ENCODE measurements at regions not wholly inside any gene's neighbourhood (a gene's known extent, or its start where the extent isn't known, plus 50 kb on each side); places are given as distances from the start of the nearest gene placed in this dataset.
"Not testable (repeated sequence)": the region's sequence is repeated elsewhere in the genome, so short reads cannot be mapped to it uniquely, and the experiment has no call there.

DNA sequence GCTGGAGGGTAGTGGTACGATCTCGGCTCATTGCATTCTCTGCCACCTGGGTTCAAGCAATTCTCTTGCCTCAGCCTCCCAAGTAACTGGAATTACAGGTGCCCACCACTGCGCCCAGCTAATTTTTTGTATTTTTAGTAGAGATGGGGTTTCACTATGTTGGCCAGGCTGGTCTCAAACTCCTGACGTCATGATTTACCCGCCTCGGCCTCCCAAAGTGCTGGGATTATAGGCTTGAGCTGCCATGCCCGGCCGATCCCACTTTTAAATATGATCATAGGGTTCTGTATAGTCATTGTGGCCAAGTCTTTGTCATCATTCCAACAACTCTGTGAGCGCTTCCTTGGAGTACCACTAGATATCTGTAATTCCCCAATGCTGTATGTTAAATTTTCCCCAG, 698.2 kb downstream of the EFNB2 start:
- not testable (repeated sequence) for H3K4me3 Mint-ChIP-seq, H3K9me3 Mint-ChIP-seq, H3K36me3 Mint-ChIP-seq, H3K27ac Mint-ChIP-seq, ATAC-seq, H3K4me1 Mint-ChIP-seq, H3K27me3 Mint-ChIP-seq

DNA sequence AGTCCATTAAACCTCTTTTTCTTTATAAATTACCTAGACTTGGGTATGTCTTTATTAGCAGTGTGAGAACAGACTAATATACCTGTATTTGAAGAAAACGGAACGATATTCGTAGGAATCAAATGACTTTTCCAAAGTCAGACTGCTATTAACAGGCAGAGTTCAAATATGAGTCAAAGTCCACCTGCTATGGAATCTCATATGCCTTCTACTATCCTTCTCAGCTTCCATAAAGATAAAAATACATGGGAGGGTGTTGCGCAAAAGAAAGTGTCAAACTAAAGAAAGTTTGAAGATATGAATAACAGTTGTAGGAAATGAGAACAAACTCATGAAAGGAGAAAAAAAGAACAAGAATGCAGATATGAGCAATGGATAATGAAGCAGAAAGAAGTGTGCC, 704.6 kb downstream of the EFNB2 start:
- no peak overlapping the region for H3K27ac Mint-ChIP-seq
- H3K36me3 Mint-ChIP-seq: no peaks in the 10 kb centered on the region
- H3K9me3 Mint-ChIP-seq: peaks cover 4% of the 10 kb centered on the region
- no peak overlapping the region for H3K4me3 Mint-ChIP-seq
- ATAC-seq: no peak
- H3K4me1 Mint-ChIP-seq: no peaks in the 10 kb centered on the region
- H3K27me3 Mint-ChIP-seq: no peaks in the 10 kb centered on the region

DNA sequence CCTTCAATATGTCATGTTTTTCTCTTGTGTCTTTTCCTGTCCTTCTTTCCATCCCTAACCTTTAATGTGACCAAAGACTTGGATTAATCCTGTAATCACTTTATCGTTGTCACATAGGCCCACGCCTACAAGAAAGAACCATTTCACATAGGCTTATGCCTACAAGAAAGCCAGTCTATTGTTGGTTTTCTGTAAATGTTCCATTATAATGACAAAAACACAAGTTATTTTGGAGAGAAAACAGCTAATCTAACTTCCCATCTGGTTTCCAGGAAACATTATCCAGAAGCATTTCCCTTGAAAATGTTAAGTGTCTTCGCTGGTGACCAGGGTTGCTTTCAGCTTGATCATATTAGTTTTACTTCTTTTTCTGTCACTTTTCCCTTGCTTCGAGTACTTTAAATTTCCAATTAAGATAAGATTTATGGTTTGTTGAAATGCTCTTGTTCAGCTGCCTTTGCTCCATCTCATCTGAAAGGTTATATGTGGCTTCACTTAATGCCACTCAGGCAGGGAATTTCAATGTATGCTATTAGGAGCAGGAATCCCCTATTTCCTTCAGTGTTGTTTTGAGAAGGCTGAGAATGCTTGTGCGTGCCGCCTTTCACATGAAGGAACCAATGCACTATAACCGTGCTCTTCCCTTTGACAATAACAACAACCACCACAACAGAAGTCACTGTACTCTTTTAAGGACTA, 708.2 kb downstream of the EFNB2 start:
- Mint-ChIP-seq H3K4me3 (no peak overlapping the region), H3K4me1 (no peaks in the 10 kb centered on the region), H3K36me3 (no peaks in the 10 kb centered on the region), H3K27ac (no peak overlapping the region), H3K9me3 (peaks cover 4% of the 10 kb centered on the region), H3K27me3 (no peaks in the 10 kb centered on the region)
- ATAC-seq: no peak

GRCh38 chr13:105825071-105825470, 710.4 kb downstream of the EFNB2 start:
- H3K27me3 Mint-ChIP-seq: no peaks in the 10 kb centered on the region
- H3K4me3 Mint-ChIP-seq: no peak overlapping the region
- peaks cover 4% of the 10 kb centered on the region for H3K9me3 Mint-ChIP-seq
- no peak for ATAC-seq
- no peaks in the 10 kb centered on the region for H3K36me3 Mint-ChIP-seq
- no peak overlapping the region for H3K27ac Mint-ChIP-seq
- no peaks in the 10 kb centered on the region for H3K4me1 Mint-ChIP-seq

DNA sequence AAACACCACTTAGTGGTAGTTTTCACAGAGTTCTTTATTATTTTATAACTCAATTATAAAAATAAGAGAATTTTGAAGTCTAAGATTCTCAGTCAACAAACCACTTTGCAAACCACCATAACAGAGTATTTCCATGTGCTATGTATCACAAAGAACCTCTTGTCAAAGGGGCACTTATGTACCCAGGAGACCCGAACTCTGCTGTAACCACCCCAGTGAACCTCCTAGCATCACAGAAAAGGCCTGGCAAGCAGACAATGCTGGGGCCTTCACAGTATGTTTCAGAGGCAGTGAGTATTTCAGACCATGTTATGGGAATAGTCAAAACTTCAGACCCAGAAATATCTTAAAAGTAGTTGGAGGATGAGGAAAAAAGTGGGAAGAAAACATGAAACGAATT, 714.1 kb downstream of the EFNB2 start:
- no peak overlapping the region for H3K27ac Mint-ChIP-seq
- H3K27me3 Mint-ChIP-seq: no peaks in the 10 kb centered on the region
- no peaks in the 10 kb centered on the region for H3K9me3 Mint-ChIP-seq
- no peak for ATAC-seq
- H3K4me3 Mint-ChIP-seq: no peak overlapping the region
- H3K36me3 Mint-ChIP-seq: no peaks in the 10 kb centered on the region
- H3K4me1 Mint-ChIP-seq: no peaks in the 10 kb centered on the region

DNA sequence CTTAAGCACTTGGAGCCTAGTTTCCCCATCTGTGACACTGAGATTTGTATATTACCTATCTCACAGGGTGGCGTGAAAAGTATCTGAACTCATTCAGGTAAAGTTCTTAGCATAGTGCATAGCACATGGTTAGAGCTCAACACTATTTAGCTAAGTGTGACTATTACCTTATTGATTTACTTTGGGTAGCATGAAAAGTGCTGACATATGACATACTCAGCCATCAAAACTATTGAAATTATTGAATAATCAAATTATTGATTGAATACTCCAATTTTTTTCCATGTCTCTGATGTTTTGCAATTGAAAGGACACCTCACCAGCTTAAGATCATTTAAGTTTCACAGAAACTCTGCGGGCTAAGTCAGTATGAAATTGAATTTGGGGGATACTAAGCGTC, 715.0 kb downstream of the EFNB2 start:
- no peaks in the 10 kb centered on the region for H3K4me1 Mint-ChIP-seq
- H3K27me3 Mint-ChIP-seq: no peaks in the 10 kb centered on the region
- H3K36me3 Mint-ChIP-seq: no peaks in the 10 kb centered on the region
- H3K9me3 Mint-ChIP-seq: no peaks in the 10 kb centered on the region
- ATAC-seq: no peak
- no peak overlapping the region for H3K4me3 Mint-ChIP-seq
- no peak overlapping the region for H3K27ac Mint-ChIP-seq

GRCh38 chr13:105817498-105817897, 718.0 kb downstream of the EFNB2 start:
- ATAC-seq: no peak
- Mint-ChIP-seq H3K4me3 (no peak overlapping the region), H3K27ac (no peak overlapping the region), H3K4me1 (no peaks in the 10 kb centered on the region), H3K27me3 (no peaks in the 10 kb centered on the region), H3K36me3 (no peaks in the 10 kb centered on the region), H3K9me3 (no peaks in the 10 kb centered on the region)

DNA sequence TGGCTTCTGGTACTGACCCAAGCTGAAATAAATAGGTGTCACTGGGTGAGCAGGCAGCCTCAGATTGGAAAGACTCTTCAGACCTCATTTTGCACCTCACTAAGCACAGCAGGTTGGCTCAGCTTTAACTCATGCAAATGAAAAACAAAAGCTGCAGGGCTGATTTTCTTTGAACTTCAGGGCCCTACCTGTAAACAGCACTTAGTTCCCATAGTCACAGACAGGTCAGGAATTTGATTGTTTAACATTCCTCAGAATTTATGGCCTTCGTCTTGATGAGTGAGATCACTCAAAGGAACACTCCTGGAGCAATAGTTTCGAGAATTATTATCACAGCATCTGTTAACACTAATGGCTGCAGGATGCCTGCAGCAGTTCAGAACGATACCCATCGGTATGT, 718.5 kb downstream of the EFNB2 start:
- no peaks in the 10 kb centered on the region for H3K27me3 Mint-ChIP-seq
- H3K27ac Mint-ChIP-seq: no peak overlapping the region
- H3K4me3 Mint-ChIP-seq: no peak overlapping the region
- H3K4me1 Mint-ChIP-seq: no peaks in the 10 kb centered on the region
- no peaks in the 10 kb centered on the region for H3K36me3 Mint-ChIP-seq
- ATAC-seq: no peak
- no peaks in the 10 kb centered on the region for H3K9me3 Mint-ChIP-seq

DNA sequence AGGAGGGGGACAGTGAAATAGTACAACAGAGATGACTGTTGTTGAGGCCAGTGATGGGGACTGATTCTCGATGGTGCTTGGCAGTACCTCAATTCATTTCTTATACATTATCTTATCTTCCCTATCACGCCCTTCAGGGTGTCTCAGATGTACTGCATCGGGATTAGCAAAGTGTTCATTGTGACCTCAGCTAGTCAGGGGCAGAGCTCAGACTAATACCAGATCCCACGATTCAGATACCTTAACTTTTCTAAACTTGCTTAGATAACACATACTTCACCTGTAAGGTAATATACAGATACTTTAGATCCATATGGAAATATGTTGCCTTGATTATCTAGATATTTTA, 720.6 kb downstream of the EFNB2 start:
- ATAC-seq: no peak
- no peaks in the 10 kb centered on the region for H3K27me3 Mint-ChIP-seq
- H3K4me3 Mint-ChIP-seq: no peak overlapping the region
- H3K36me3 Mint-ChIP-seq: no peaks in the 10 kb centered on the region
- H3K27ac Mint-ChIP-seq: no peak overlapping the region
- H3K4me1 Mint-ChIP-seq: no peaks in the 10 kb centered on the region
- peaks cover 3% of the 10 kb centered on the region for H3K9me3 Mint-ChIP-seq

DNA sequence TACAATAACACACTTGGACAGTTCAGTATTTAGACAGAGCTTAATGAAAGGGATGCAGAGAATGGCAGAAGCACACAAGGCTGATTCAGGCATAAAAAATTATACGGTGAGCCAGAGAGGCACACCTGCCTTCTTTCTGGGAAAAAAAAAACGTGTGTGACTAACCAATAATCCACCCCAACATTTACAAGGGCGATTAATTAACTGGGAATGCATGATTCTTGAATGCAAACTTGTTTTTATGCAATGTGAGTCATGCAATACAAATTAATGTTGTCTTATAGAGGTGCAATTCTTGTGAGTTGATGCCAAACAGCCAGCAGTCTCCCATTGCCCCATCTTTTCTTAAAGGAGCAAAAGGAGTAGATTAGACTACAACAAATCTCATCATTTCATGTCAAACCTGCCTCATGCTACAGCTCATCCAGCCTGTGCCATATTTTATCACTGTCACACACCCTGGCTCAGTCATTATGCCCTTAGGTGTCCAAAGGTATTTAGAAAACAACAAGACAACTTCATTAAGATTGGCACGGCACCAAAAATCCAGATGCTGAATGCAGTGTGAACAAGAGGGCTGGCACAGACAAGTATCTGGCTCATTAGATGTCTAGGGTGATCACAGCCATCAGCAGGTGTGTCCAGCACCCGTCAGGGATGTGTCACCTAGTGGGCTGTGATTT, 721.1 kb downstream of the EFNB2 start:
- H3K9me3 Mint-ChIP-seq: peaks cover 6% of the 10 kb centered on the region
- H3K4me1 Mint-ChIP-seq: no peaks in the 10 kb centered on the region
- no peak for ATAC-seq
- no peak overlapping the region for H3K27ac Mint-ChIP-seq
- H3K36me3 Mint-ChIP-seq: no peaks in the 10 kb centered on the region
- no peak overlapping the region for H3K4me3 Mint-ChIP-seq
- H3K27me3 Mint-ChIP-seq: no peaks in the 10 kb centered on the region

DNA sequence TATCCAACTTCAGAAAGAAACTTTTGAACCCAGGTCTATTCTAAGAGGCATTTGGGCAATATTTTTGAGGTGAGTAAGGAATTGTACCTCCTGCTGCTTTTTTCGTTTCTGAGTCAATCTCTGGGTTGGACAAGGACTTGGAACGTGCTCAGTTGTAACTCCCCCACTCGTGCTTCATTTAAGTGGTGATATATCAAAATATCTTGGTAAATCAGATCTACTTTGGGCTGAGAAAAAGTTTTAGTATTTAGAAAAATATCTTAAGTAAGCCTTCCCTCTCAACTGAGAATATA, 728.9 kb downstream of the EFNB2 start:
- no peak overlapping the region for H3K27ac Mint-ChIP-seq
- no peaks in the 10 kb centered on the region for H3K4me1 Mint-ChIP-seq
- ATAC-seq: no peak
- no peak overlapping the region for H3K4me3 Mint-ChIP-seq
- H3K9me3 Mint-ChIP-seq: peaks cover 9% of the 10 kb centered on the region
- no peaks in the 10 kb centered on the region for H3K36me3 Mint-ChIP-seq
- H3K27me3 Mint-ChIP-seq: no peaks in the 10 kb centered on the region

DNA sequence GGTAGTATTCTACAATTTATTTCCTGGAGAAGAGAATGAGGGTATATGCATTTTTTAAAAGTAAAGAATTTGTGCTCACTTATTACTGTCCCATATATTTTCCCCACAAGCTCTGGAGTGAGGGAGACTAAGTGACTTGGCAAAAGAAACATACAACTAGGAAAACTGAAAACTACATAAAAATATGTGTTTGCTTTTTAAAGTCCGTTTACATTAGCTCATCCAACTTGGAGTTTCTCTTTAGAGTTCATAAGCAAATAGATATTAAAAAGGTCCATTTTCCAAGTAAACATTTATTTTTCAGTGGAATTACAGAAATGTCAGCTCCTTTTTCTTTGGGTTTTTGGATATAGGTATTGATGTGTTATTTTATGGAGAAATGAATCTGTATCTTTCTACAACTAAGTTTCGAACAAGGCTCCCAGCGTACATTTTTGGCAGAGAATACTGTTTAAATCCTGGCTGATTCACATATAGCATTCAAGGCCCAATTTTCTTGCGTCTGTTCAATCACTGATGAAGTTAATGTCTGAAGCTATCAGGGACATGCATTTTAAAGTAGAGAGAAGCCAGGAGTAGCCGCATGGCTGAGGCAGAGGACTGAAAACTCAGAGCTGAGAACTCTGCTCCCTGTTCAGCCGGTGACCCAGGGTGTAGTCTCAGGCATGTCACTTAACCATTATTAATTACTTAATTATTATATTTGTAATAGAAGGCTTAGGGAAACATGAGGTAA, 729.4 kb downstream of the EFNB2 start:
- peaks cover 9% of the 10 kb centered on the region for H3K9me3 Mint-ChIP-seq
- ATAC-seq: no peak
- H3K27ac Mint-ChIP-seq: no peak overlapping the region
- no peaks in the 10 kb centered on the region for H3K27me3 Mint-ChIP-seq
- no peak overlapping the region for H3K4me3 Mint-ChIP-seq
- H3K4me1 Mint-ChIP-seq: no peaks in the 10 kb centered on the region
- no peaks in the 10 kb centered on the region for H3K36me3 Mint-ChIP-seq

DNA sequence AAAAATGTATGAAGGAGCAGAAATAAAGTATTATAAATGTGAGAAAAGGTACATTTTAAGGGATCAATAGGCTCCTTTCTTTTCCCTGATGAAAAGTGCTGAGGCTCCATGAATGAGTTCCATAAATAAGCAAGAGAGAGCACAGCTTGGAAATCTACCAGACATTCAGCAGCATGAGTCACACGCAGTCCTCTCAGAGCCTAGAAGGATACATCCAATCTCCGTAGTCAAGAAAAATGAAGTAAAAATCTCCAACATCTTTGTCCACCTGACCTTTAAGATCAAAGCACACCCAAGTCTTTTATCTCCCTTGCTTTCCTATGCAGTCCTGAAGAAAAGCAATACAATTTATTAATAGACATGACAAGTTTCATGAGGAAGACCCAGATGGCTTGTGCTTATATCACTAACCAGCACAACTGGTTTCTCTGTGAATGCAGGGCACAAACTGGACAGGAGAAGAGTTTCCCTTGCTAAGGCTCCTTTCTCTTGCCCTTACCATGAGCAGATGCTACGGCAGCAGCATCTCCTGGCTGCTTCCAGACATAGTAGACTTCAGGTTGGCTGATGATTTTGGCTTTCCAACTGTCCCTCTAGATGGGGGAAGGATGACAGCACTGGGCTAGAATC, 730.8 kb downstream of the EFNB2 start:
- no peak for ATAC-seq
- H3K27me3 Mint-ChIP-seq: no peaks in the 10 kb centered on the region
- no peak overlapping the region for H3K27ac Mint-ChIP-seq
- no peaks in the 10 kb centered on the region for H3K36me3 Mint-ChIP-seq
- H3K4me1 Mint-ChIP-seq: no peaks in the 10 kb centered on the region
- no peak overlapping the region for H3K4me3 Mint-ChIP-seq
- H3K9me3 Mint-ChIP-seq: peaks cover 6% of the 10 kb centered on the region

GRCh38 chr13:105799155-105799554, 736.3 kb downstream of the EFNB2 start:
- no peaks in the 10 kb centered on the region for H3K27me3 Mint-ChIP-seq
- no peaks in the 10 kb centered on the region for H3K36me3 Mint-ChIP-seq
- H3K4me1 Mint-ChIP-seq: no peaks in the 10 kb centered on the region
- no peak for ATAC-seq
- no peak overlapping the region for H3K27ac Mint-ChIP-seq
- peaks cover 2% of the 10 kb centered on the region for H3K9me3 Mint-ChIP-seq
- no peak overlapping the region for H3K4me3 Mint-ChIP-seq

DNA sequence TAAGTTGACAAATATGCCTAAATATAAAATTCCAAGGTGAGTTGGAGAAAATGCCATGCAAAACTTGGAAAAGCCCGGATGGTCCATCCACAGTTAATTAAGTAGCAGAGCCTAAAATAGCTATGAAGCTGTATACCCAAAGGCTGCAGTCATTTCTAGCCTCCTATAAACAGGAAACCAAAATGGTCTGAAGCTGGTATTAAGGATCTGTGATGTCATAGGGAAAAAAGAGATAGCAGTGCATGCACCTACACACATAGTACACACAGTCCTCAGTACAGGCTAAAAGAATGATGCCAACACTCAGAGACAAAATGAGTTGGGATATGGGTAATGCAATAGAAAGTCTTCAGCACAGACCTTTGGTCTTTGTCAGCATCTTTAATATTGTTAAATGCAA, 736.9 kb downstream of the EFNB2 start:
- no peak overlapping the region for H3K27ac Mint-ChIP-seq
- H3K4me3 Mint-ChIP-seq: no peak overlapping the region
- H3K4me1 Mint-ChIP-seq: no peaks in the 10 kb centered on the region
- peaks cover 2% of the 10 kb centered on the region for H3K9me3 Mint-ChIP-seq
- ATAC-seq: no peak
- H3K36me3 Mint-ChIP-seq: no peaks in the 10 kb centered on the region
- no peaks in the 10 kb centered on the region for H3K27me3 Mint-ChIP-seq

DNA sequence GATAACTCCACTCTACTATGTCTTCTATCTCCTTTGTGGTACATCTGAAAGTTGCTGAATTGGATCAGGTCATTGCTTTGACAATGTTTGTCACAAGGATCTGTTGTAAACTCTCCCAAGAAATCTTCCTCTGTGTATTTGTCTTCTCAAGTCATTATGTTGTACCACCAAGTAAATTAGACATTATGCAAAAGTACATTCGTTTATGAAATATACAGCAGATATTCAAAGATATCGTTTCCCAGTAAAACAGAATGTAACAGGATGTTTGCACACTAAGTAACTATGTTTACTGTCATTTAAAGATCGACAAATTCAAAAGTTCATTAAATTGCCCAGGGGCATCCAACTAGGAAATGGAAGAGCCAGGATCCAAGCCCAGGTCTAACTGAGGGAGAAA, 739.4 kb downstream of the EFNB2 start:
- ATAC-seq: no peak
- Mint-ChIP-seq H3K4me1 (no peaks in the 10 kb centered on the region), H3K27ac (no peak overlapping the region), H3K4me3 (no peak overlapping the region), H3K36me3 (no peaks in the 10 kb centered on the region), H3K9me3 (peaks cover 2% of the 10 kb centered on the region), H3K27me3 (no peaks in the 10 kb centered on the region)
